ENCODE measurements at regions not wholly inside any gene's neighbourhood (a gene's known extent, or its start where the extent isn't known, plus 50 kb on each side); places are given as distances from the start of the nearest gene placed in this dataset.

- no peak for TF ChIP-seq POLR2A (IDR thresholded peaks at IDR 0.05; ENCODE audit: low read length)
- TF ChIP-seq GATA1 (IDR thresholded peaks at IDR 0.05; ENCODE audit: low read depth, low read length), result no peak
Observed at GRCh38 chr2:238509151-238509835, 82.6 kb downstream of the ASB1 start.
